CD4-positive, alpha-beta T cell (primary cell): ENCODE measurements at regions not wholly inside any gene's neighbourhood (a gene's known extent, or its start where the extent isn't known, plus 50 kb on each side); places are given as distances from the start of the nearest gene placed in this dataset.
A peak's percentile ranks its signal among the peaks of the same experiment; 100 is the strongest.

ENCODE experiments used
- ATAC-seq: fragments of 200-7000 bp; cut with Tn5 transposase; one replicate; pipeline ENCODE4 v1.10.0; 2022; ENCODE audit warnings: mild to moderate bottlenecking; ENCODE audit not compliant: poor library complexity
- CTCF ChIA-PET: fragments of 350-600 bp; sonication (Branson Sonifier 250); formaldehyde crosslinking; loops from one replicate; lab custom pipeline; 2021; ENCODE audit warnings: antibody characterized with exemption, inconsistent platforms; lab: Charles Lee
- POLR2A ChIA-PET: fragments of 350-600 bp; sonication (Branson Sonifier 250); formaldehyde crosslinking; loops from one replicate; lab custom pipeline; 2021; ENCODE audit warnings: antibody characterized with exemption, inconsistent platforms; lab: Charles Lee
- DNase-seq, 14 experiments: peaks; one replicate each; pipeline ENCODE4 v3.0.0-alpha.2; 2013 to 2020; ENCODE audit warnings: mixed read lengths in 2 of 14
- H3K27ac ChIP-seq, 2 donors: one replicate each; pipeline versions ENCODE4 v1.5.1 to v1.7.0; 2013; ENCODE audit warnings: low read length in 2 of 2, low read depth in 1 of 2, mild to moderate bottlenecking in 1 of 2
- H3K27me3 ChIP-seq, 2 experiments: 1 replicate in 1 of 2; 2 replicates in 1 of 2; pipeline versions ENCODE4 v1.6.1 to v1.7.0; 2013; ENCODE audit warnings: low read length in 2 of 2, control low read depth in 1 of 2, mild to moderate bottlenecking in 1 of 2, moderate library complexity in 1 of 2; ENCODE audit not compliant: insufficient read depth in 2 of 2, control insufficient read depth in 1 of 2
- H3K36me3 ChIP-seq: one replicate; pipeline ENCODE4 v1.6.1; 2013; ENCODE audit warnings: low read length, control low read depth; ENCODE audit not compliant: insufficient read depth
- H3K4me1 ChIP-seq: one replicate; pipeline ENCODE4 v1.6.1; 2013; ENCODE audit warnings: low read length, control low read depth; ENCODE audit not compliant: insufficient read depth
- H3K4me3 ChIP-seq: one replicate; pipeline ENCODE4 v1.5.1; 2013; ENCODE audit warnings: mild to moderate bottlenecking, low read length, moderate library complexity
- H3K9me3 ChIP-seq, 2 experiments: 1 replicate in 1 of 2; 2 replicates in 1 of 2; pipeline versions ENCODE4 v1.6.1 to v1.7.0; 2013; ENCODE audit warnings: low read length in 2 of 2, mild to moderate bottlenecking in 2 of 2, control low read depth in 1 of 2, moderate library complexity in 1 of 2; ENCODE audit not compliant: control insufficient read depth in 1 of 2, insufficient read depth in 1 of 2
- H3K27ac Mint-ChIP-seq: one replicate; pipeline ENCODE4 v1.8.0; 2020; ENCODE audit warnings: mixed read lengths
- H3K27me3 Mint-ChIP-seq: one replicate; pipeline ENCODE4 v1.8.0; 2021; ENCODE audit warnings: mixed read lengths
- H3K36me3 Mint-ChIP-seq: one replicate; pipeline ENCODE4 v1.8.0; 2021; ENCODE audit warnings: low read depth, mixed read lengths
- H3K4me1 Mint-ChIP-seq: one replicate; pipeline ENCODE4 v1.8.0; 2021; ENCODE audit warnings: low read depth, mixed read lengths
- H3K4me3 Mint-ChIP-seq: one replicate; pipeline ENCODE4 v1.8.0; 2020; ENCODE audit warnings: mild to moderate bottlenecking, mixed read lengths
- H3K9me3 Mint-ChIP-seq: one replicate; pipeline ENCODE4 v1.8.0; 2020; ENCODE audit warnings: mixed read lengths
- intact Hi-C, 2 experiments: fragments of 100-400 bp; cut with DNase I in 1 of 2; cut with micrococcal nuclease in 1 of 2; formaldehyde crosslinking; loops; one replicate each; pipeline versions ENCODE4 v1.15.1 to v1.9.0; 2023 to 2025; cut with DNase I, micrococcal nuclease
- TF ChIP-seq, protein P1 (sequence below): fragments of 200-600 bp; IDR thresholded peaks from one replicate; pipeline ENCODE4 v1.8.0; 2022; ENCODE audit warnings: antibody characterized with exemption, mild to moderate bottlenecking

DNA sequence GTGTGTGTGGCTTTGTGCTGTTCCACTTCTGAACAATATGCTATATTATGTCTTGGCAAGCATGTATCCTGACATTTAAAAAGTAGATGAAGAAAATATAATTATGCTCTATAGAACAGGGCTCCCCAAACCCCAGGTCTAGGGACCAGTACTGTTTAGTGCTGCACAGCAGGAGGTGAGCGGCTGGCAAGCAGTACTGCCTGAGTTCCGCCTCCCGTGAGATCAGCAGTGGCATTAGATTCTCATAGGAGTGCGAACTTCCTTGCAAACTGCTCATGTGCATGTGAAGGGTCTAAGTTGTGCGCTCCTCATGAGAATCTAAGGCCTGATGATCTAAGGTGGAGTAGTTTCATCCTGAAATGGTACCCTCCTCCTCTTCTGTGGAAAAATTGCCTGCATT, 979.1 kb upstream of the CTNND2 start:
- Histone ChIP-seq H3K36me3 (no peaks in the 10 kb centered on the region), H3K9me3 (peaks cover 0 to 3% of the 10 kb centered on the region in 2 experiments), H3K4me1 (no peaks in the 10 kb centered on the region), H3K27me3 (no peaks in the 10 kb centered on the region), H3K27ac (no peak overlapping the region), H3K4me3 (no peak overlapping the region)
- Mint-ChIP-seq H3K27ac (no peak overlapping the region), H3K4me1 (no peaks in the 10 kb centered on the region), H3K27me3 (no peaks in the 10 kb centered on the region), H3K36me3 (no peaks in the 10 kb centered on the region), H3K9me3 (peaks cover 16% of the 10 kb centered on the region), H3K4me3 (no peak overlapping the region)
- DNase-seq (no peak), ATAC-seq (no peak)
- intact Hi-C loops = no loop called here
- TF ChIP-seq, protein P1, sequence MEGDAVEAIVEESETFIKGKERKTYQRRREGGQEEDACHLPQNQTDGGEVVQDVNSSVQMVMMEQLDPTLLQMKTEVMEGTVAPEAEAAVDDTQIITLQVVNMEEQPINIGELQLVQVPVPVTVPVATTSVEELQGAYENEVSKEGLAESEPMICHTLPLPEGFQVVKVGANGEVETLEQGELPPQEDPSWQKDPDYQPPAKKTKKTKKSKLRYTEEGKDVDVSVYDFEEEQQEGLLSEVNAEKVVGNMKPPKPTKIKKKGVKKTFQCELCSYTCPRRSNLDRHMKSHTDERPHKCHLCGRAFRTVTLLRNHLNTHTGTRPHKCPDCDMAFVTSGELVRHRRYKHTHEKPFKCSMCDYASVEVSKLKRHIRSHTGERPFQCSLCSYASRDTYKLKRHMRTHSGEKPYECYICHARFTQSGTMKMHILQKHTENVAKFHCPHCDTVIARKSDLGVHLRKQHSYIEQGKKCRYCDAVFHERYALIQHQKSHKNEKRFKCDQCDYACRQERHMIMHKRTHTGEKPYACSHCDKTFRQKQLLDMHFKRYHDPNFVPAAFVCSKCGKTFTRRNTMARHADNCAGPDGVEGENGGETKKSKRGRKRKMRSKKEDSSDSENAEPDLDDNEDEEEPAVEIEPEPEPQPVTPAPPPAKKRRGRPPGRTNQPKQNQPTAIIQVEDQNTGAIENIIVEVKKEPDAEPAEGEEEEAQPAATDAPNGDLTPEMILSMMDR = no peak
- CTCF ChIA-PET = no interaction called here
- POLR2A ChIA-PET = no interaction called here

DNA sequence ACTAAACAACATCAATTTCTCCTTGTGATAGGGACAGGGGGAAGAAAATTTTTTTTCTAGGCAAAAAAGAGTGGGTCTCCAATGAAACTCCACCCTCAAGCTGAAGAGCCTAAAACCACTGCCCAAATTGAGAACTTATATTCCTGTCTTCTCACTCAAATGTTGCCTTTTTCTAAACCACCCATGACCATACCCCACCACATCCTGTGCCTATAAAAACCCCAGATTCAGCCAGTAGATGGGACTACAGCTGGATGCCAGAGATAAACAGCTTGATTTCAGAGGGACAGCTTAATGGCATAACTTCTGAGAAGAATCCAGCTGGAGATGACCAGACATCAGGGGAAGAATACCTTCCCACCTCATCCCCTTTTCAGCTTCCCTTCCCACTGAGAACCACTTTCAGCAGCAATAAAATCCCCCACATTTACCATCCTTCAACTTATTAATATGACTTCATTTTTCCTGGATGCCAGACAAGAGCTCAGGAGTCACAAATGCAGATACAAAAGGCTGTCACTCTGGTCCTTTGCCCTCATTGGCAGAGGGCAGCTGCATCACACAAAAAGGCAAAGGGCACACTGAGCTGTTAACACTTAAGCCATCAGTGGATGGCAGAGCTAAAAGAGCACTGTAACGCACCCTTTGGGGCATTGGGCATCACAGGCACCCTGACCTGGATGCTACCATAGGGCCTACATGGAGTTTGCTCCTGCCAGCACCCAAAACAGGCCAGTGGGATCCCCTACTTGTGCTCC, 972.5 kb upstream of the CTNND2 start:
- Mint-ChIP-seq H3K4me3 (no peak overlapping the region), H3K9me3 (peaks cover 14% of the 10 kb centered on the region), H3K4me1 (no peaks in the 10 kb centered on the region), H3K27me3 (no peaks in the 10 kb centered on the region), H3K36me3 (no peaks in the 10 kb centered on the region), H3K27ac (no peak overlapping the region)
- no peaks in the 10 kb centered on the region for H3K27me3 ChIP-seq
- no peak overlapping the region for H3K27ac ChIP-seq
- H3K9me3 ChIP-seq = peaks cover 0 to 5% of the 10 kb centered on the region in 2 experiments
- TF ChIP-seq, protein P1 = no peak
- no peaks in the 10 kb centered on the region for H3K36me3 ChIP-seq
- CTCF ChIA-PET = no interaction called here
- peak in 1 of 14 experiments; percentile 44 for DNase-seq
- intact Hi-C loops = no loop called here
- no peak for ATAC-seq
- no peak overlapping the region for H3K4me3 ChIP-seq
- POLR2A ChIA-PET = no interaction called here
- H3K4me1 ChIP-seq = no peaks in the 10 kb centered on the region

DNA sequence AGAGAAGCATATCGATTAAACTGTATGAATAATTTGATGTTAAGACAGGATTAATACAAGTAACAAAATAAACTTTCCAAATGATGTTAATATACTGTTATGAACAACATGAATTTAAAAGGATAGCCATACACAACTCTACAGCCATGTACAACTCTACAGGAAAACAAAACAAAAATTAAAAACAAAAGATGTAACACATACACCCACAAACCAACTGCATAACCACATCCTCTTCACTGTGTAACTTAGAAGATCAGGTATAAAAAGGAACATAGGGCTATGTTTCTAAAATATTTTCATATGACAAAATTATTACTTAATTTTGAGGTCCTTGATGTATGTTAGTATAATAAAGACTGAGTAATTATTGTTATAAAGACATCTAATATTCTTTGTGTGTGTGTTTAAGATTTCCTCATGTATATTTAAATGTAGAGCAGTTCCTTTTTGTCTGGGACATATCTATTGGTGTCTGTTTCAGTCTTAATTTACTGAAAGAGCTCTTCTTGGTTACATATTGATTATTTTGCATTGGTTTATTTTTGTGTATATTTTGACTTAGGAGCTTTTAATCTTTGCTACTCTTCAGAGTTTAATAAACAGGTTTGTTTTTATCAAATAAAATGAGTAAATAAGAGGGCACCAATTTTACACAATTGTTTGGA, 966.8 kb upstream of the CTNND2 start:
- H3K36me3 ChIP-seq = no peaks in the 10 kb centered on the region
- Mint-ChIP-seq H3K4me3 (no peak overlapping the region), H3K9me3 (peaks cover 15% of the 10 kb centered on the region), H3K36me3 (no peaks in the 10 kb centered on the region), H3K27ac (no peak overlapping the region), H3K27me3 (no peaks in the 10 kb centered on the region), H3K4me1 (no peaks in the 10 kb centered on the region)
- H3K9me3 ChIP-seq = peaks cover 0 to 5% of the 10 kb centered on the region in 2 experiments
- DNase-seq = peak in 1 of 14 experiments; percentile 62
- H3K4me1 ChIP-seq = no peaks in the 10 kb centered on the region
- H3K27ac ChIP-seq = no peak overlapping the region
- POLR2A ChIA-PET = no interaction called here
- no peak overlapping the region for H3K4me3 ChIP-seq
- ATAC-seq = no peak
- TF ChIP-seq, protein P1 = no peak
- intact Hi-C loops = no loop called here
- CTCF ChIA-PET = no interaction called here
- no peaks in the 10 kb centered on the region for H3K27me3 ChIP-seq
